Keratinocyte (primary cell): ENCODE measurements at regions not wholly inside any gene's neighbourhood (a gene's known extent, or its start where the extent isn't known, plus 50 kb on each side); places are given as distances from the start of the nearest gene placed in this dataset.

Source experiments
- DNase-seq: peaks from one replicate; pipeline ENCODE4 v3.0.0-alpha.2; 2011; ENCODE audit warnings: low read depth, missing footprints, low spot score
- FAIRE-seq: peaks from 2 replicates; lab custom pipeline; 2011; peaks lifted over from hg19 to GRCh38; lab: Jason Lieb, UNC
- H2AFZ ChIP-seq: 2 replicates; pipeline ENCODE4 v1.6.0; 2012; ENCODE audit warnings: low read length, control low read depth, inconsistent platforms; ENCODE audit not compliant: control insufficient read depth
- H3K27ac ChIP-seq: 2 replicates; pipeline ENCODE4 v1.5.1; 2011; ENCODE audit warnings: low read length; ENCODE audit not compliant: control insufficient read depth, insufficient read depth
- H3K27me3 ChIP-seq: 3 replicates; pipeline ENCODE4 v1.6.0; 2011; ENCODE audit warnings: low read length; ENCODE audit not compliant: control insufficient read depth, insufficient read depth; ENCODE audit errors: extremely low read depth
- H3K36me3 ChIP-seq, 2 experiments: 2 replicates in 1 of 2; 3 replicates in 1 of 2; pipeline ENCODE4 v1.5.1; 2011; ENCODE audit warnings: low read length in 2 of 2, mild to moderate bottlenecking in 1 of 2; ENCODE audit not compliant: control insufficient read depth in 2 of 2, insufficient read depth in 2 of 2; ENCODE audit errors: extremely low read depth in 1 of 2
- H3K4me1 ChIP-seq: 3 replicates; pipeline ENCODE4 v1.5.1; 2011; ENCODE audit warnings: low read length; ENCODE audit not compliant: control insufficient read depth, insufficient read depth; ENCODE audit errors: extremely low read depth
- H3K4me2 ChIP-seq: 3 replicates; pipeline ENCODE4 v1.6.0; 2011; ENCODE audit warnings: low read depth, low read length; ENCODE audit not compliant: control insufficient read depth, insufficient read depth; ENCODE audit errors: extremely low read depth
- H3K4me3 ChIP-seq, 3 experiments: fragments of 200-600 bp in 1 of 3; sonication (generic) in 1 of 3; 2 replicates in 2 of 3; 3 replicates in 1 of 3; pipeline ENCODE4 v1.5.1; 2011 to 2016; ENCODE audit warnings: low read length in 3 of 3, mild to moderate bottlenecking in 3 of 3, control low read depth in 2 of 3, inconsistent platforms in 1 of 3, low read depth in 1 of 3, mixed read lengths in 1 of 3, mixed run types in 1 of 3, moderate library complexity in 1 of 3; ENCODE audit not compliant: control insufficient read depth in 2 of 3, insufficient read depth in 2 of 3; ENCODE audit errors: extremely low read depth in 1 of 3
- H3K79me2 ChIP-seq: 2 replicates; pipeline ENCODE4 v1.6.0; 2012; ENCODE audit warnings: low read length; ENCODE audit not compliant: control insufficient read depth, insufficient read depth
- H3K9ac ChIP-seq: 3 replicates; pipeline ENCODE4 v1.6.0; 2011; ENCODE audit warnings: low read length; ENCODE audit not compliant: control insufficient read depth, insufficient read depth; ENCODE audit errors: extremely low read depth
- H3K9me1 ChIP-seq: 3 replicates; pipeline ENCODE4 v1.6.0; 2011; ENCODE audit warnings: low read length; ENCODE audit not compliant: control insufficient read depth, insufficient read depth; ENCODE audit errors: extremely low read depth
- H3K9me3 ChIP-seq: 2 replicates; pipeline ENCODE4 v1.5.1; 2012; ENCODE audit warnings: low read depth, low read length; ENCODE audit not compliant: control insufficient read depth
- H4K20me1 ChIP-seq: 3 replicates; pipeline ENCODE4 v1.6.0; 2011; ENCODE audit warnings: low read length; ENCODE audit not compliant: control insufficient read depth, insufficient read depth; ENCODE audit errors: extremely low read depth
- CTCF ChIP-seq, 3 experiments: IDR thresholded peaks in 1 of 3; conservative IDR thresholded peaks in 1 of 3; optimal IDR thresholded peaks in 1 of 3; 2 replicates in 2 of 3; 3 replicates in 1 of 3; pipeline versions ENCODE3 to v1.5.1; 2011; ENCODE audit warnings: low read length in 3 of 3, mild to moderate bottlenecking in 3 of 3, moderate library complexity in 2 of 3, control low read depth in 1 of 3, inconsistent platforms in 1 of 3; ENCODE audit not compliant: insufficient read depth in 2 of 3; ENCODE audit errors: extremely low read depth in 1 of 3
- EZH2 ChIP-seq: IDR thresholded peaks from one replicate; pipeline ENCODE4 v1.6.1; 2012; ENCODE audit warnings: inconsistent platforms, mild to moderate bottlenecking, low read length, moderate library complexity
- dilution Hi-C: fragments of 300-500 bp; cut with MboI; formaldehyde crosslinking; loops from one replicate; pipeline ENCODE4 v1.7.0; 2020; ENCODE audit warnings: low sequenced_read_pairs; ENCODE audit not compliant: extremely low pct_ligation_motif_present

- Histone ChIP-seq H3K4me1 (no peaks in the 10 kb centered on the region), H2AFZ (no peak overlapping the region), H3K9ac (no peak overlapping the region), H3K36me3 (no peaks in the 10 kb centered on the region), H3K27ac (no peak overlapping the region), H3K4me2 (no peak overlapping the region), H3K9me3 (no peaks in the 10 kb centered on the region), H3K4me3 (no peak overlapping the region), H3K9me1 (no peaks in the 10 kb centered on the region), H4K20me1 (no peaks in the 10 kb centered on the region), H3K79me2 (no peaks in the 10 kb centered on the region), H3K27me3 (peaks cover 12% of the 10 kb centered on the region)
- FAIRE-seq (no peak), DNase-seq (no peak)
- dilution Hi-C loops: no loop called here
- TF ChIP-seq CTCF (optimal IDR thresholded peaks at IDR 0.05 in 1 of 3, IDR thresholded peaks at IDR 0.05 in 1 of 3, conservative IDR thresholded peaks at IDR 0.05 in 1 of 3; ENCODE audit: extremely low read depth in 1 of 3, insufficient read depth in 2 of 3, low read length in 3 of 3) (no peak), EZH2 (no peak)
Measured at GRCh38 chr11:69966910-69967483, 111.1 kb upstream of the ANO1 start.

- Histone ChIP-seq H3K9me1 (no peaks in the 10 kb centered on the region), H3K4me3 (no peak overlapping the region), H2AFZ (no peak overlapping the region), H3K27ac (no peak overlapping the region), H3K79me2 (no peaks in the 10 kb centered on the region), H3K9ac (no peak overlapping the region), H3K4me2 (no peak overlapping the region), H4K20me1 (no peaks in the 10 kb centered on the region), H3K4me1 (no peaks in the 10 kb centered on the region), H3K36me3 (no peaks in the 10 kb centered on the region), H3K9me3 (no peaks in the 10 kb centered on the region), H3K27me3 (peaks cover 12% of the 10 kb centered on the region)
- TF ChIP-seq CTCF (optimal IDR thresholded peaks at IDR 0.05 in 1 of 3, IDR thresholded peaks at IDR 0.05 in 1 of 3, conservative IDR thresholded peaks at IDR 0.05 in 1 of 3; ENCODE audit: extremely low read depth in 1 of 3, insufficient read depth in 2 of 3, low read length in 3 of 3) (no peak), EZH2 (no peak)
- DNase-seq (no peak), FAIRE-seq (no peak)
- dilution Hi-C loops: no loop called here
Measured at GRCh38 chr11:69967484-69967883, 110.6 kb upstream of the ANO1 start.
